ENCODE measurements at regions not wholly inside any gene's neighbourhood (a gene's known extent, or its start where the extent isn't known, plus 50 kb on each side); places are given as distances from the start of the nearest gene placed in this dataset.
"Not testable (repeated sequence)": the region's sequence is repeated elsewhere in the genome, so short reads cannot be mapped to it uniquely, and the experiment has no call there.

- TF ChIP-seq, protein P1, sequence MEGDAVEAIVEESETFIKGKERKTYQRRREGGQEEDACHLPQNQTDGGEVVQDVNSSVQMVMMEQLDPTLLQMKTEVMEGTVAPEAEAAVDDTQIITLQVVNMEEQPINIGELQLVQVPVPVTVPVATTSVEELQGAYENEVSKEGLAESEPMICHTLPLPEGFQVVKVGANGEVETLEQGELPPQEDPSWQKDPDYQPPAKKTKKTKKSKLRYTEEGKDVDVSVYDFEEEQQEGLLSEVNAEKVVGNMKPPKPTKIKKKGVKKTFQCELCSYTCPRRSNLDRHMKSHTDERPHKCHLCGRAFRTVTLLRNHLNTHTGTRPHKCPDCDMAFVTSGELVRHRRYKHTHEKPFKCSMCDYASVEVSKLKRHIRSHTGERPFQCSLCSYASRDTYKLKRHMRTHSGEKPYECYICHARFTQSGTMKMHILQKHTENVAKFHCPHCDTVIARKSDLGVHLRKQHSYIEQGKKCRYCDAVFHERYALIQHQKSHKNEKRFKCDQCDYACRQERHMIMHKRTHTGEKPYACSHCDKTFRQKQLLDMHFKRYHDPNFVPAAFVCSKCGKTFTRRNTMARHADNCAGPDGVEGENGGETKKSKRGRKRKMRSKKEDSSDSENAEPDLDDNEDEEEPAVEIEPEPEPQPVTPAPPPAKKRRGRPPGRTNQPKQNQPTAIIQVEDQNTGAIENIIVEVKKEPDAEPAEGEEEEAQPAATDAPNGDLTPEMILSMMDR (IDR thresholded peaks at IDR 0.05; ENCODE audit: extremely low read depth, missing control alignments) = no peak
- DNase-seq (ENCODE audit: low spot score) = no peak
These were observed 348.8 kb downstream of the CGGBP1 start for GRCh38 chr3:87710028-87710427.

DNA sequence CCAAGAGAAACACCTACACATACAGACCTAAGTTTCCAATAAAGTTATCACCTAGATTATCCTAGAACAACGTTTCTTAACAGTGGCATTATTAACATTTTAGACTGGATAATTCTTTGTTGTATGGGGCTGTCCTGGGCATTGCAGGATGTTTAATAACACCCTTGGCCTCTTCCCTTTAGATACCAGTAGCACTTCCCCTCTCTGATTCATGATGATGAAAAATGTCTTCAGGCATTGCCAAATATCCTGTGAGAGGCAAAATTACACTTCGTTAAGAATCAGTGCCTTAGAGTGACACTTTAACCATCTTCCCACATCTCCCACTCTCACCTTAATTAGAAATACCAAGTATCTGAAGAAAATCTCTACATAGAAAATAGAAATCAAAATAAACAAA is 352.6 kb downstream of the CGGBP1 start:
- DNase-seq (ENCODE audit: low spot score) = no peak
- TF ChIP-seq, protein P1 (IDR thresholded peaks at IDR 0.05; ENCODE audit: extremely low read depth, missing control alignments) = no peak

- TF ChIP-seq, protein P1 (IDR thresholded peaks at IDR 0.05; ENCODE audit: extremely low read depth, missing control alignments) = no peak
- no peak for DNase-seq (ENCODE audit: low spot score)
These were observed 356.2 kb downstream of the CGGBP1 start for GRCh38 chr3:87702600-87702999.

DNA sequence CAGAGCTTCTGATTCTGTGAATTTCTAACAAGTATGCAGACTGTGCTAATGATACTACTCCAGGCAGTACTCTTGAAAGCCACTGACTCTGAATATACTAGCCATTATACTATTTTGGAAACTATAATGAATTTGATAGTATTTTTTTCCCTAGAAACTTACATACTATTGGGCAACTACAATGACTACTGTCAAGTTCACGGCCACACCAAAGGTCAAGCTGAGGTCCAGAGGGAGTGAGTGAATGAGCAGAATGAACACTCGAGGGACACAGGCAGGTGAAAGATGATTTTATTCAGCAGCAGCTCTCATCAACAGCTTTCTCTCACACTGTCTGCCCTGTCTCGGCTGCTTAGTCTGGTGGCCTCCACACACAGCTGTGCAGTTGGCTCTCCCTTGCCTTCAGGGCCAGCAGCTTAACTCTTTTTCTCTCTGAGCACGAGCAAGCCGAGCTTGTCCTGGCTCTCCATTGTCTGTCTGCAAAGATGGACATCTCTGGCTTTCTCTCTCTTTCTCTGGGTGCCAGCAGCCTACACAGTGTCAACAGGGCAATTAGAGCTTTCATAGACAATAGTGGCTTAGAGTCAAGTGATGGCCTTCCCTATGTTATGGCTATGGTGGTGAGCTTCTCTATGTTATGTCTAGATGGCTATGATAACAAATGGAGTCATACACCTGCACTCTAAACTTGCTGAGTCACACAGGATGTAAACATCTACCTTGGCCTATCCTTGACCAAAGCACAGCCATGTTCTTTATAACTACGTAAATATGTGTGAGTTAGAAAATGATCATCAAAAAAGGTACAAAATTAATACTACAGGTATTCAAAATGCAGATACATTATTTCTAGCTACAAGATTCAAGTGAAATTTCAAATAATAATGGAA is 362.4 kb downstream of the CGGBP1 start:
- TF ChIP-seq, protein P1 (IDR thresholded peaks at IDR 0.05; ENCODE audit: extremely low read depth, missing control alignments) = no peak
- DNase-seq (ENCODE audit: low spot score) = no peak

DNA sequence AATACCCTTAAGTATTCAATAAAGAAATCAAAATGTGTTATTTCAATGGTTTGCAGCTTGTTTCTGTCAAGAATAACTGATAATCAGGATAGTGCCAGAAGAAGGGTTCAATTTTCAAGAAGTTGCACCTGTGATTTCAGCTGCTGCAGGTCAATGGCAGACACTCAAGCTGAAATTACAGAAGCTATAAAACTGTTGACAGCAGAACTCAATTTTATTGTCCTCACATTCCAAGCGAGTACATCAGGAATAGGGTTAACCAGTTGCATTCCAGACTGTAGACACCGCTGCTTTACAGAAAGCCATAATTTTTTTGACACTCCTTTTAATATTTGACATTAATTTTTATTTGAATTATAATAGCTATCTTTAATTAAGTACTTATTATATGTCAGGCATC is 364.1 kb downstream of the CGGBP1 start:
- TF ChIP-seq, protein P1 (IDR thresholded peaks at IDR 0.05; ENCODE audit: extremely low read depth, missing control alignments) = no peak
- no peak for DNase-seq (ENCODE audit: low spot score)

DNA sequence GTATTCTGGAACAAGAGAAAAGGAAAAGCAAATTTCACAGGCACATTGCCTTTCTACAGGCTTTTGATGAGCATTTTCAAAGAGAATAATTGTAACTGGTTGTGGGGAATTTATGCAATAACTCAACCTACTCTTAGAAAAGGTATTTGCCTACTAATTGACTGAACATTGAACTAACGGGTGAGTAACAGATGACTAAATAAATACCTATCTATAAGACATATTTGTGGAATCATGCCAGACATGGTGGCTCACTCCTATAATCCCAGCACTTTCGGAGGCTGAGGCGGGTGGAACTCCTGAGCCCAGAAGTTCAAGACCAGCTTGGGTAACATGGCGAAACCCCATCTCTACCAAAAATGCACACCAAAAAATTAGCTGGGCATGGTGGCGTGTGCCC is 367.7 kb downstream of the CGGBP1 start:
- no peak for DNase-seq (ENCODE audit: low spot score)
- TF ChIP-seq, protein P1 (IDR thresholded peaks at IDR 0.05; ENCODE audit: extremely low read depth, missing control alignments) = no peak

GRCh38 chr3:87678984-87679660 is 379.7 kb downstream of the CGGBP1 start:
- DNase-seq (ENCODE audit: low spot score) = not testable (repeated sequence)
